ENCODE measurements at regions not wholly inside any gene's neighbourhood (a gene's known extent, or its start where the extent isn't known, plus 50 kb on each side); places are given as distances from the start of the nearest gene placed in this dataset.

DNA sequence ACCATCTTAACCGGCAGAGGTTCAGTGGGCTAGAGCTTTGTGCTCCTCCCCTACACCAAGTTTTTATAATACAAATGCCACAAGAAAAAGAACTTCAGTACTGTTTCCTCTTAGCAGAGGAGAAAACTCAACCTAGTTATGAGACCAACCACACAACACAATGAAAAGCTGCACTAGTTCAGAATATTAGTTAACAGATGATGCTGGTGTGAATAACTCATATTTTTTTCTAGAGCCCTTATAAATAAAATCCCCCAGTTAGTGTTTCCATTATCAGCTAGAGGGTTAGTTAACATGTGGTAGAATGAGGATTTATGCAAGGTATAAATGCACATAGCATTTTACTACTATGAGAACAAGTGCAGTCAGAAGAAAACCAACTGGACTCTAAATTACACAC lies 61.9 kb upstream of the AMN1 start:
- H3K4me3 ChIP-seq (ENCODE audit: low read depth, low read length, poor library complexity, severe bottlenecking): no peak overlapping the region
- no peak for TF ChIP-seq EZH2 (IDR thresholded peaks at IDR 0.05; ENCODE audit: borderline replicate concordance, low read depth, low read length, poor library complexity, severe bottlenecking)
- TF ChIP-seq, protein P1, sequence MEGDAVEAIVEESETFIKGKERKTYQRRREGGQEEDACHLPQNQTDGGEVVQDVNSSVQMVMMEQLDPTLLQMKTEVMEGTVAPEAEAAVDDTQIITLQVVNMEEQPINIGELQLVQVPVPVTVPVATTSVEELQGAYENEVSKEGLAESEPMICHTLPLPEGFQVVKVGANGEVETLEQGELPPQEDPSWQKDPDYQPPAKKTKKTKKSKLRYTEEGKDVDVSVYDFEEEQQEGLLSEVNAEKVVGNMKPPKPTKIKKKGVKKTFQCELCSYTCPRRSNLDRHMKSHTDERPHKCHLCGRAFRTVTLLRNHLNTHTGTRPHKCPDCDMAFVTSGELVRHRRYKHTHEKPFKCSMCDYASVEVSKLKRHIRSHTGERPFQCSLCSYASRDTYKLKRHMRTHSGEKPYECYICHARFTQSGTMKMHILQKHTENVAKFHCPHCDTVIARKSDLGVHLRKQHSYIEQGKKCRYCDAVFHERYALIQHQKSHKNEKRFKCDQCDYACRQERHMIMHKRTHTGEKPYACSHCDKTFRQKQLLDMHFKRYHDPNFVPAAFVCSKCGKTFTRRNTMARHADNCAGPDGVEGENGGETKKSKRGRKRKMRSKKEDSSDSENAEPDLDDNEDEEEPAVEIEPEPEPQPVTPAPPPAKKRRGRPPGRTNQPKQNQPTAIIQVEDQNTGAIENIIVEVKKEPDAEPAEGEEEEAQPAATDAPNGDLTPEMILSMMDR (conservative IDR thresholded peaks at IDR 0.05; ENCODE audit: low read depth, low read length): no peak
- no peak overlapping the region for H3K27ac ChIP-seq (ENCODE audit: low read depth, low read length, poor library complexity, severe bottlenecking)
- intact Hi-C loops (cut with micrococcal nuclease; ENCODE audit: unreplicated experiment): no loop called here
- no peaks in the 10 kb centered on the region for H3K36me3 ChIP-seq (ENCODE audit: insufficient read depth, low read length, poor library complexity, severe bottlenecking)
- DNase-seq (ENCODE audit: low spot score): no peak
- no TSS peak for BruUV-seq (replicated peaks)
- H3K9me3 ChIP-seq (ENCODE audit: low read depth, low read length, poor library complexity, severe bottlenecking): no peaks in the 10 kb centered on the region
- POLR2A ChIA-PET (ENCODE audit: low non-redundant PET): no interaction called here
- CTCF ChIA-PET: no interaction called here
- no peaks in the 10 kb centered on the region for H3K4me1 ChIP-seq (ENCODE audit: insufficient read depth, low read length, poor library complexity, severe bottlenecking)
- no peaks in the 10 kb centered on the region for H3K27me3 ChIP-seq (replicated peaks; ENCODE audit: insufficient read depth, low read depth, low read length, poor library complexity)

DNA sequence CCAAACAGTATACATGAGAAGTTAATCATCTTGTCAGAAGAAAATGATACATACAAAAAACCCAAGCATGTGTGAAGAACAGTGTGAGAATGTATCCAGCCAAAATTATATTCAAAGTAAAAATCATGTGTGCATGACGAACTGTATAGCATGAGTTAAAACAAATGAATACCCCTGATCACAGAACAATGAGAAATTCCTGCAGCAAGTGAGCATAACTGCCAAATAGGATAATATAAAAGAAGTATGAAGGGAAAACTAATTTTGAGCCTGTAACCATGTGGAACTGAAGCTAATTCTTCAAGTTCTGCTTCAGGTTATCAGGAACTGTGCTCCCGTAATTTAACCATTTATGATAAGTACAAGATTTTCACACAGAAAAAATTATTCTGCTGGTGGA lies 56.5 kb upstream of the AMN1 start:
- CTCF ChIA-PET: no interaction called here
- no peak for TF ChIP-seq EZH2 (IDR thresholded peaks at IDR 0.05; ENCODE audit: borderline replicate concordance, low read depth, low read length, poor library complexity, severe bottlenecking)
- TF ChIP-seq, protein P1 (conservative IDR thresholded peaks at IDR 0.05; ENCODE audit: low read depth, low read length): no peak
- Histone ChIP-seq H3K27me3 (replicated peaks; ENCODE audit: insufficient read depth, low read depth, low read length, poor library complexity) (no peaks in the 10 kb centered on the region), H3K4me1 (ENCODE audit: insufficient read depth, low read length, poor library complexity, severe bottlenecking) (no peaks in the 10 kb centered on the region), H3K27ac (ENCODE audit: low read depth, low read length, poor library complexity, severe bottlenecking) (no peak overlapping the region), H3K9me3 (ENCODE audit: low read depth, low read length, poor library complexity, severe bottlenecking) (no peaks in the 10 kb centered on the region), H3K4me3 (ENCODE audit: low read depth, low read length, poor library complexity, severe bottlenecking) (no peak overlapping the region), H3K36me3 (ENCODE audit: insufficient read depth, low read length, poor library complexity, severe bottlenecking) (no peaks in the 10 kb centered on the region)
- DNase-seq (ENCODE audit: low spot score): no peak
- POLR2A ChIA-PET (ENCODE audit: low non-redundant PET): no interaction called here
- no TSS peak for BruUV-seq (replicated peaks)
- intact Hi-C loops (cut with micrococcal nuclease; ENCODE audit: unreplicated experiment): no loop called here

DNA sequence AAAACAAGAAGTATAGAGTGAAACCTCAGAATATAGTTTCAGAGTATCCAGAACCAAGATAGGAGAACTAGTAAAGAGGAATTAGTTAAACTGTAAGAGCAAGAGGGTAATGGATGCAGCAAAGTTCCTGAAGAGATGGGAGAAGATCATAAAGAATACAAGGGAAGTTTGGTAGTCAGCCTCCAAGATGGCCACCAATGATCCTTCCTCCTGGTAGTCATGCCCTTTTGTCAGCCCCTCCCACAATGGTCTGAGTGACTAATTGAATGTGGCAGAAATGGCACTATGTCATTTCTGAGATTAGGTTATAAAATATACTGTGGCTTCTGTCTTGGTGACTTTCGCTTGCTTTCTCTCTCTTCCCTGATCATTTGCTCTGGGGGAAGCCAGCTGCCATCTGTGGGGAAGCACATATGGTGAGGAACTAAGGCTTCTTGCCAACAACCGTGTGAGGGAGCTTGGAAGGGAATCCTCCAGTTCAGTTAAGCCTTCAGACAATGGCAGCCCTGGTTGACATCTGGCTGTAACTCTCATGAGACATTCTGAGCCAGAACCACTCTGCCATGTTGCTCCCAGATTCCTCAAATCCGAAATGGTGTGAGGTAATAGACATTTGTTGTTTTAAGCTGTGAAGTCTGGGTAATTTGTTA lies 55.3 kb upstream of the AMN1 start:
- H3K36me3 ChIP-seq (ENCODE audit: insufficient read depth, low read length, poor library complexity, severe bottlenecking): no peaks in the 10 kb centered on the region
- CTCF ChIA-PET: no interaction called here
- H3K4me3 ChIP-seq (ENCODE audit: low read depth, low read length, poor library complexity, severe bottlenecking): no peak overlapping the region
- BruUV-seq (replicated peaks): no TSS peak
- TF ChIP-seq EZH2 (IDR thresholded peaks at IDR 0.05; ENCODE audit: borderline replicate concordance, low read depth, low read length, poor library complexity, severe bottlenecking): no peak
- TF ChIP-seq, protein P1 (conservative IDR thresholded peaks at IDR 0.05; ENCODE audit: low read depth, low read length): no peak
- H3K9me3 ChIP-seq (ENCODE audit: low read depth, low read length, poor library complexity, severe bottlenecking): no peaks in the 10 kb centered on the region
- no peaks in the 10 kb centered on the region for H3K27me3 ChIP-seq (replicated peaks; ENCODE audit: insufficient read depth, low read depth, low read length, poor library complexity)
- intact Hi-C loops (cut with micrococcal nuclease; ENCODE audit: unreplicated experiment): no loop called here
- POLR2A ChIA-PET (ENCODE audit: low non-redundant PET): interaction anchor here (0.6 kb wide), 1 partner anchor 143 kb away, joined by 3 read pairs; no protein-coding TSS in a partner anchor
- no peaks in the 10 kb centered on the region for H3K4me1 ChIP-seq (ENCODE audit: insufficient read depth, low read length, poor library complexity, severe bottlenecking)
- peak; percentile 21 for DNase-seq (ENCODE audit: low spot score)
- H3K27ac ChIP-seq (ENCODE audit: low read depth, low read length, poor library complexity, severe bottlenecking): no peak overlapping the region
